Sigmoid colon (tissue), 4 donors: ENCODE measurements at regions not wholly inside any gene's neighbourhood (a gene's known extent, or its start where the extent isn't known, plus 50 kb on each side); places are given as distances from the start of the nearest gene placed in this dataset.

Source experiments
- EP300 ChIP-seq, 4 donors: sonication (generic); formaldehyde crosslinking; IDR thresholded peaks; one replicate each; pipeline ENCODE4 v1.6.1; 2017; ENCODE audit warnings: antibody characterized with exemption in 4 of 4
- POLR2A ChIP-seq, 2 donors: fragments of 450-650 bp; IDR thresholded peaks; one replicate each; pipeline ENCODE4 v1.6.1; 2016; ENCODE audit warnings: antibody characterized with exemption in 2 of 2, mild to moderate bottlenecking in 2 of 2, moderate library complexity in 2 of 2

DNA sequence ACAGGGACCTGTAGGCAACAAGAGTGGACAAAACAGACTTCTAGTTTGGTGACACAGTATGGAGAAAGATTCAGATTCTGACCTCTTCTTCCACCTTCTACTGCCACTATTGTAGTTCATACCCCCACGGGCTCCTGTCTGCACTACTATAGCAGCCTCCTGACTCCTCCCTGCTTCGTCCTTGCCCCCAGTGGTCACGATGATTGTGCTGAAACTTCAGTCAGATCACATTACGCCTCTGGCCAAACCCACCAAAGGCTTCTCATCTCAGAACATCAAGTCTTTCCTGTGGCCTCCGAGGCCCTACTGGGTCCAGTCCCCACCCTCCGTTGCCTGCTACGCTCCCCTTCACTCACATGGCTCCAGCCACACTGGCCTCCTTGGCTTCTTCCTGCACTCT lies 147.6 kb downstream of the CYP26B1 start:
- no peak for TF ChIP-seq POLR2A (IDR thresholded peaks at IDR 0.05)
- no peak for TF ChIP-seq EP300 (IDR thresholded peaks at IDR 0.05)
